Psoas muscle (tissue), 7 donors: ENCODE measurements at regions not wholly inside any gene's neighbourhood (a gene's known extent, or its start where the extent isn't known, plus 50 kb on each side); places are given as distances from the start of the nearest gene placed in this dataset.

Experiments used
- ATAC-seq, 4 donors: fragments of 200-7000 bp; cut with Tn5 transposase; one replicate each; pipeline ENCODE4 v1.9.1; 2020; ENCODE audit warnings: moderate library complexity in 3 of 4, mild to moderate bottlenecking in 2 of 4
- DNase-seq, 2 donors: peaks; one replicate each; pipeline ENCODE4 v3.0.0-alpha.2; 2020
- H3K27ac ChIP-seq: fragments of 200-600 bp; one replicate; pipeline ENCODE4 v1.8.0; 2022
- H3K27me3 ChIP-seq, 3 donors: fragments of 200-600 bp in 1 of 3; one replicate each; pipeline versions ENCODE4 v1.6.1 to v1.8.0; 2013 to 2022; ENCODE audit warnings: low read length in 2 of 3, mild to moderate bottlenecking in 2 of 3, moderate library complexity in 1 of 3; ENCODE audit not compliant: insufficient read depth in 3 of 3
- H3K36me3 ChIP-seq, 2 donors: fragments of 200-600 bp in 1 of 2; one replicate each; pipeline versions ENCODE4 v1.6.1 to v1.8.0; 2013 to 2022; ENCODE audit warnings: low read depth in 1 of 2, mild to moderate bottlenecking in 1 of 2, moderate library complexity in 1 of 2; ENCODE audit not compliant: insufficient read depth in 1 of 2
- H3K4me1 ChIP-seq: fragments of 200-600 bp; one replicate; pipeline ENCODE4 v1.8.0; 2022
- H3K4me3 ChIP-seq: fragments of 200-600 bp; one replicate; pipeline ENCODE4 v1.8.0; 2022; ENCODE audit warnings: mild to moderate bottlenecking
- H3K9me3 ChIP-seq: fragments of 200-600 bp; one replicate; pipeline ENCODE4 v1.8.0; 2022
- WGBS, 3 donors: extraction: QIAGEN DNeasy Blood & Tissue Kit; methylation state at CpG; one replicate each; pipeline versions ENCODE4 v1.1.6 to v1.1.7; 2013; 5-methylcytosine and 5-hydroxymethylcytosine counted together
- intact Hi-C, 2 donors: fragments of 100-400 bp; cut with DNase I; formaldehyde crosslinking; loops; one replicate each; pipeline versions ENCODE4 v1.11.0 to v1.14.2; 2022
- TF ChIP-seq, protein P1 (sequence below): fragments of 200-600 bp; IDR thresholded peaks from one replicate; pipeline ENCODE4 v1.8.0; 2022; ENCODE audit warnings: antibody characterized with exemption
- donor health status: healthy with polysubstance abuse.
- donor health status: DM: no; HTN: no; CAD: no; lungs with moderate emphysema.
- donor health status: Bipolar disorder and iron deficiency.
- donor health status: healthy.
- donor health status: DM: yes; HTN: yes; CAD: no.
- donor health status: DM: no; HTN: no; CAD: no.
- donor health status: DM: yes; HTN: yes; CAD: no.

DNA sequence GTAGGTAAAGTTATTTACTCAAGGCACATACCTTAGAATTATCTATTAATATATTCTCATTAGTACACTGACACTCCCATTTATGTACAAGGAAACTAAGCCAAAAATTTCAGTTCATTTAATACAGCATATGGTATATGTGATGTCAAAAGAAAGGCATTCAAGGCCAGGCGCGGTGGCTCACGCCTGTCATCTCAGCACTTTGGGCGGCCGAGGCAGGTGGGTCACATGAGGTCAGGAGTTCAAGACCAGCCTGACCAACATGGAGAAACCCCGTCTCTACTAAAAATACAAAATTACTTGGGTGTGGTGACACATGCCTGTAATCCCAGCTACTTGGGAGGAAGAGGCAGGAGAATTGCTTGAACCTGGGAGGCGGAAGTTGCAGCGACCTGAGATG is 435.2 kb downstream of the GBE1 start:
- H3K4me1 ChIP-seq: no peaks in the 10 kb centered on the region
- 87 to 89% (median 87%) methylated on average over 8 of the region's 8 CpGs for WGBS, 3 donors
- intact Hi-C loops: no loop called here
- TF ChIP-seq, protein P1, sequence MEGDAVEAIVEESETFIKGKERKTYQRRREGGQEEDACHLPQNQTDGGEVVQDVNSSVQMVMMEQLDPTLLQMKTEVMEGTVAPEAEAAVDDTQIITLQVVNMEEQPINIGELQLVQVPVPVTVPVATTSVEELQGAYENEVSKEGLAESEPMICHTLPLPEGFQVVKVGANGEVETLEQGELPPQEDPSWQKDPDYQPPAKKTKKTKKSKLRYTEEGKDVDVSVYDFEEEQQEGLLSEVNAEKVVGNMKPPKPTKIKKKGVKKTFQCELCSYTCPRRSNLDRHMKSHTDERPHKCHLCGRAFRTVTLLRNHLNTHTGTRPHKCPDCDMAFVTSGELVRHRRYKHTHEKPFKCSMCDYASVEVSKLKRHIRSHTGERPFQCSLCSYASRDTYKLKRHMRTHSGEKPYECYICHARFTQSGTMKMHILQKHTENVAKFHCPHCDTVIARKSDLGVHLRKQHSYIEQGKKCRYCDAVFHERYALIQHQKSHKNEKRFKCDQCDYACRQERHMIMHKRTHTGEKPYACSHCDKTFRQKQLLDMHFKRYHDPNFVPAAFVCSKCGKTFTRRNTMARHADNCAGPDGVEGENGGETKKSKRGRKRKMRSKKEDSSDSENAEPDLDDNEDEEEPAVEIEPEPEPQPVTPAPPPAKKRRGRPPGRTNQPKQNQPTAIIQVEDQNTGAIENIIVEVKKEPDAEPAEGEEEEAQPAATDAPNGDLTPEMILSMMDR: no peak
- no peak overlapping the region for H3K4me3 ChIP-seq
- no peaks in the 10 kb centered on the region for H3K27me3 ChIP-seq
- ATAC-seq (no peak), DNase-seq (no peak)
- no peaks in the 10 kb centered on the region for H3K9me3 ChIP-seq
- H3K36me3 ChIP-seq: no peaks in the 10 kb centered on the region
- H3K27ac ChIP-seq: no peak overlapping the region

DNA sequence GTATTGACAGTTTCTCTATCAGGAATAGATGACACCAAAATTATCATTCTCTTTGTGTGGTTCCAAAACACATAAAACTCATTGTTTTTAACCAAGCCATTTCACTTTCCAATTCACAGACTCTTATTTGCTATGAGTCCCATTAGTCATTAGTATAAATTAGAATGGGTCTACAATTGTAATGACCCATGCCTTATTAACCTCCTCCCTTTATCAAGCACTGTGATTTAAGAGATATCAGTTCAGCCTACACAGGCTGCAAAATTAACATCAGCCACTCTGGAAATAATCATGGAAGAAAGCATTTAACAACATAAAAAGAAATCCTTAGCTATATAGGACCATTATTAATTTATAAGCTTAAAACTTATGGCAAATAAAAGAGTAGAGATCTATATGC is 440.6 kb downstream of the GBE1 start:
- no peak overlapping the region for H3K27ac ChIP-seq
- H3K9me3 ChIP-seq: no peaks in the 10 kb centered on the region
- TF ChIP-seq, protein P1: no peak
- intact Hi-C loops: no loop called here
- no peak for DNase-seq
- no peak overlapping the region for H3K4me3 ChIP-seq
- no peaks in the 10 kb centered on the region for H3K27me3 ChIP-seq
- H3K4me1 ChIP-seq: no peaks in the 10 kb centered on the region
- no peak for ATAC-seq
- no peaks in the 10 kb centered on the region for H3K36me3 ChIP-seq

DNA sequence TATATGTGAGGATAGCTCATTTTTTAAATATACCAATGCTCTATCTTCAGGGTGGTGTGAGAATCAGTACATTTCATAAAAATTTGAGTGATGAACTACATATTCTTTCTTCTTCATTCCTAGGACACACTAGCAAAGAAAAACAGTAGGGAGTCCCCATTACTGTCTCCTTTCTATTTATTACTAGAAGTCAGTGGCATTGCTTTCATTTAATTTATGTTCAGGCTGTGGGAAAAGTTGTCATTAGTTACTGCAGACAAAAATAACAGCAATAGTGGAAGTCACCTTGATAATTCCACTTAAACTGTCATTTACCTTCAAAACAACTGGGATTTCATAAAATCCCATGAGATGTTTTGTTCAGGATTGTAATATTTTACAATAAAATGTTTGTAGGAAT is 446.4 kb downstream of the GBE1 start:
- no peak for DNase-seq
- Histone ChIP-seq H3K4me3 (no peak overlapping the region), H3K27me3 (no peaks in the 10 kb centered on the region), H3K4me1 (no peaks in the 10 kb centered on the region), H3K9me3 (no peaks in the 10 kb centered on the region), H3K27ac (no peak overlapping the region), H3K36me3 (no peaks in the 10 kb centered on the region)
- no peak for ATAC-seq
- intact Hi-C loops: no loop called here
- TF ChIP-seq, protein P1: no peak

DNA sequence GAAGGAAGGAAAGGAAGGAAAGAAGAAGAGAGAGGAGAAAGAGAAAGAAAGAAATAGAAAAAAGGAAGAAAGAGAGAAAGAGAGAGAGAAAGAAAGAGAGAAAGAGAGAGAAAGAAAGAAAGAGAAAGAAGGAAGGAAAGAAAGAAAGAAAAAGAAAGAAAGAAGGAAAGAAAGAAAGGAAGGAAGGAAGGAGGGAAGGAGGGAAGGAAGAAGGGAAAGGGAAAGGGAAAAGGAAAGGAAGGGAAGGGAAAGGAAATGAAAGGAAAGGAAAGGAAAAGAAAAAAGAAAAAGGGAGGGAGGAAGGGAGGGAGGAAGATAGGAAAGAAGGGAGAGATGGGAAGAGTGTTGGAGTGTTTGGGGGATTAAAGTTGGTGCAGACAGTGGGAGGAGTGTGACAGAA is 450.1 kb downstream of the GBE1 start:
- ATAC-seq (no peak), DNase-seq (no peak)
- H3K27me3 ChIP-seq: no peaks in the 10 kb centered on the region
- intact Hi-C loops: no loop called here
- H3K4me1 ChIP-seq: no peaks in the 10 kb centered on the region
- no peaks in the 10 kb centered on the region for H3K36me3 ChIP-seq
- TF ChIP-seq, protein P1: no peak
- no peaks in the 10 kb centered on the region for H3K9me3 ChIP-seq
- no peak overlapping the region for H3K4me3 ChIP-seq
- H3K27ac ChIP-seq: no peak overlapping the region

DNA sequence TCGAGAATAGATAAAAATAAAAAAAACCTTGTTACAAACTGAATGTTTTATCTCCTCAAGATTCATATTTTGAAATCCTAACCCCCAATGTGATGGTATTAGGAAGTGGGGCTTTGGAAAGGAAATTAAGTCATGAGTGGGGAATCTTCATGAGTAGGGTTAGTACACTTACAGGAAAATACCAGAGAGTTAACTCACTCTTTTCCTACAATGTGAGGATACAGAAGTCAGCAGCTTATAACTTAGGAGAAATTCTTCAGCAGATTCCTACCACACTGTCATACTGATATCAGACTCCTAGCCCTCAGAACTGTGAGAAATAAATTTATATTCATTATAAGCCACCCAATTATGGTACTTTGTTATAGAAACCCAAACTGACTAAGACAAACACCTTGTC is 453.1 kb downstream of the GBE1 start:
- Histone ChIP-seq H3K4me3 (no peak overlapping the region), H3K27ac (no peak overlapping the region), H3K4me1 (no peaks in the 10 kb centered on the region), H3K27me3 (no peaks in the 10 kb centered on the region), H3K9me3 (no peaks in the 10 kb centered on the region), H3K36me3 (no peaks in the 10 kb centered on the region)
- intact Hi-C loops: no loop called here
- ATAC-seq (no peak), DNase-seq (no peak)
- TF ChIP-seq, protein P1: no peak
- 86 to 93% (median 90%) methylated on average over 1 of the region's 1 CpG for WGBS, 3 donors
